Neutrophil (primary cell): ENCODE measurements at regions not wholly inside any gene's neighbourhood (a gene's known extent, or its start where the extent isn't known, plus 50 kb on each side); places are given as distances from the start of the nearest gene placed in this dataset.

Source experiments
- H3K27ac ChIP-seq: fragments of 200-600 bp; sonication (generic); 2 replicates; pipeline ENCODE4 v1.5.1; 2016; ENCODE audit warnings: mild to moderate bottlenecking, moderate library complexity
- H3K27me3 ChIP-seq: fragments of 200-600 bp; sonication (generic); 2 replicates; pipeline ENCODE4 v1.6.0; 2016; ENCODE audit warnings: mild to moderate bottlenecking
- H3K36me3 ChIP-seq: fragments of 200-600 bp; sonication (generic); 2 replicates; pipeline ENCODE4 v1.5.1; 2017
- H3K4me1 ChIP-seq, 2 experiments: fragments of 200-600 bp in 1 of 2; sonication (generic) in 1 of 2; 1 replicate in 1 of 2; 2 replicates in 1 of 2; pipeline versions ENCODE4 v1.5.1 to v1.6.1; 2013 to 2016; ENCODE audit warnings: low read depth in 1 of 2, low read length in 1 of 2, mild to moderate bottlenecking in 1 of 2, moderate library complexity in 1 of 2; ENCODE audit not compliant: control insufficient read depth in 1 of 2, insufficient read depth in 1 of 2
- H3K4me3 ChIP-seq, 2 experiments: fragments of 200-600 bp in 1 of 2; sonication (generic) in 1 of 2; 1 replicate in 1 of 2; 2 replicates in 1 of 2; pipeline ENCODE4 v1.5.1; 2013 to 2016; ENCODE audit warnings: low read depth in 1 of 2, low read length in 1 of 2, mild to moderate bottlenecking in 1 of 2, moderate library complexity in 1 of 2
- H3K9me3 ChIP-seq: fragments of 200-600 bp; sonication (generic); 2 replicates; pipeline ENCODE4 v1.5.1; 2016
- TF ChIP-seq, protein P1 (sequence below): fragments of 200-600 bp; sonication (generic); IDR thresholded peaks from 2 replicates; pipeline ENCODE4 v1.5.1; 2016; ENCODE audit warnings: antibody characterized with exemption

- Histone ChIP-seq H3K27ac (no peak overlapping the region), H3K9me3 (no peaks in the 10 kb centered on the region)
- TF ChIP-seq, protein P1, sequence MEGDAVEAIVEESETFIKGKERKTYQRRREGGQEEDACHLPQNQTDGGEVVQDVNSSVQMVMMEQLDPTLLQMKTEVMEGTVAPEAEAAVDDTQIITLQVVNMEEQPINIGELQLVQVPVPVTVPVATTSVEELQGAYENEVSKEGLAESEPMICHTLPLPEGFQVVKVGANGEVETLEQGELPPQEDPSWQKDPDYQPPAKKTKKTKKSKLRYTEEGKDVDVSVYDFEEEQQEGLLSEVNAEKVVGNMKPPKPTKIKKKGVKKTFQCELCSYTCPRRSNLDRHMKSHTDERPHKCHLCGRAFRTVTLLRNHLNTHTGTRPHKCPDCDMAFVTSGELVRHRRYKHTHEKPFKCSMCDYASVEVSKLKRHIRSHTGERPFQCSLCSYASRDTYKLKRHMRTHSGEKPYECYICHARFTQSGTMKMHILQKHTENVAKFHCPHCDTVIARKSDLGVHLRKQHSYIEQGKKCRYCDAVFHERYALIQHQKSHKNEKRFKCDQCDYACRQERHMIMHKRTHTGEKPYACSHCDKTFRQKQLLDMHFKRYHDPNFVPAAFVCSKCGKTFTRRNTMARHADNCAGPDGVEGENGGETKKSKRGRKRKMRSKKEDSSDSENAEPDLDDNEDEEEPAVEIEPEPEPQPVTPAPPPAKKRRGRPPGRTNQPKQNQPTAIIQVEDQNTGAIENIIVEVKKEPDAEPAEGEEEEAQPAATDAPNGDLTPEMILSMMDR = no peak
Observed at GRCh38 chr16:9644258-9644657, 538.0 kb downstream of the GRIN2A start.

DNA sequence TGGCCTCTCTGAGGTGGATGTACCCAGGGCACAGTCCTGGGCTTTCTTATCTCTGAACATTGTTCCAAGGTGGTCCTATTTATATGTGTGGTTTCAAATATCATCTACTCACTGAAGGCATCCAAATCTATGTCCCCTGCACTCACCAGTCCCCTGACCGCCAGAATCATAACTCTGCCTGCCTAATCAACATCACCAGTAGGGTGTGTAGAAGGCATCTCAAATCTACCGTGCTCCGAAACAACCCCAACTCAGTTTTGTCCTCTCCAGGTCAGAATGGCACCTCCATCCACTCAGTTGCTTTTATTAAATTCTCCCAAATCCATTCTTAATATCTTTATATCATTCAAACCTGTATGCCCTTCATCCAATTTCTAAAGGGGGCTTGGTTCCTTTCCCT, 536.3 kb downstream of the GRIN2A start:
- TF ChIP-seq, protein P1 = no peak
- no peaks in the 10 kb centered on the region for H3K9me3 ChIP-seq
- no peaks in the 10 kb centered on the region for H3K36me3 ChIP-seq
- H3K27me3 ChIP-seq = no peaks in the 10 kb centered on the region
- no peaks in the 10 kb centered on the region for H3K4me1 ChIP-seq
- H3K4me3 ChIP-seq = no peak overlapping the region
- H3K27ac ChIP-seq = no peak overlapping the region

More at GRCh38 chr16:9644258-9644657, 538.0 kb downstream of the GRIN2A start:
- Histone ChIP-seq H3K4me3 (no peak overlapping the region), H3K36me3 (no peaks in the 10 kb centered on the region), H3K27me3 (no peaks in the 10 kb centered on the region), H3K4me1 (no peaks in the 10 kb centered on the region)

DNA sequence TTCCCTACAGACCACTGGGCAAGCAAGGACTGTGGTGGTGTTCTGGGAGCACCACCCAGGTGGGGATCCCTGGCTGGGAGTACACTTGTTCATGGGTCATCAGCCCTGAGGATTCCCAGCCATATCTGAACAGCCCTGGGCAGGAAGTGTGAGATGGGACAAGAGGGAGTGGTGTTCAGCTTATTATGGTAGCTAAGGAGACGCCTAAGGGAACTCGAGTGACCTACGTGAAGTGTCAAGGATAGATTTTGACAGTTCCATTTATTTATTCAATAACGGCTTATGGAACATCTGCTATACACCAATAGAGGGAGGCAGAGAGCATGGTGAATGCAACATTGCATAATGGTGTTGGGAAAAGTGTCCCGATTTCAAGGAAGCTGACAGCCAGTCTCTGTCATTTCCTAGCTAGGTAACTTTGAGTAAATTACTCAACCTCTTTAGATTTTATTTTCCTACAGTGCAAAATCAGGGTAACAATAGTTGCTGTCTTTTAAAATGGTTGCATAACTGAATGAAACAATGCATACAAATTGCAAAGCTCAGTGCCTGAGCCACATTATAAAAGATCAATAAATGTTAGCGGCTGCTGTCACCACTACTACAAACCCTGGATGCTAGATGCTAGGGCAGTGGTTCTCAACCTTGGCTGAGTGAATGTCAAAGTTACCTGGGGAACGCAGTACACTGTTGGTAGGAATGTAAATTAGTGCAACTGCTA, 534.1 kb downstream of the GRIN2A start:
- H3K4me1 ChIP-seq = no peaks in the 10 kb centered on the region
- H3K36me3 ChIP-seq = no peaks in the 10 kb centered on the region
- no peaks in the 10 kb centered on the region for H3K9me3 ChIP-seq
- TF ChIP-seq, protein P1 = no peak
- H3K27ac ChIP-seq = no peak overlapping the region
- no peak overlapping the region for H3K4me3 ChIP-seq
- H3K27me3 ChIP-seq = no peaks in the 10 kb centered on the region

DNA sequence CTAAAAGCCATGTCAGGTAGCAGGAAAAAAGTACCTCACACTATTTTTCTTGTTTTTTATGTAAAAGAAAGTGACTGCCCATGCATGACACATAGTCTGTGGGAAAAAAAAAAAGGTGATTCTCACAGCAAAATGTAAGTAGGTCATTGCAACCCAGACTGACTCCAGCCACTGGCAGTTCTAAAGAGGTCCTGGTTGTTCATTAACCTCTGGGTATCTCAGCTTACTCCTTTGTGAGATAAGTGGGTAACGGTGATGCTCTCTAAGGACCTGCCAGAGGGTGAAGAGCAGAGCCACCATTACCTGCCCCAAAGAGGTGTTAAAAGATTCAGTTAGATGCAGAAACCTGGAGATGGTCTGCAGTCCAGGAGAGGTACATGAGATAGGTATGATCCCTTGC, 531.9 kb downstream of the GRIN2A start:
- TF ChIP-seq, protein P1 = no peak
- Histone ChIP-seq H3K27me3 (no peaks in the 10 kb centered on the region), H3K9me3 (no peaks in the 10 kb centered on the region), H3K4me3 (no peak overlapping the region), H3K4me1 (no peaks in the 10 kb centered on the region), H3K27ac (no peak overlapping the region), H3K36me3 (no peaks in the 10 kb centered on the region)

- H3K4me3 ChIP-seq = no peak overlapping the region
- H3K27ac ChIP-seq = no peak overlapping the region
- H3K27me3 ChIP-seq = no peaks in the 10 kb centered on the region
- TF ChIP-seq, protein P1 = no peak
- no peaks in the 10 kb centered on the region for H3K4me1 ChIP-seq
- H3K9me3 ChIP-seq = no peaks in the 10 kb centered on the region
- H3K36me3 ChIP-seq = no peaks in the 10 kb centered on the region
Observed at GRCh38 chr16:9655051-9655450, 527.2 kb downstream of the GRIN2A start.
